GM23338 (cell line): ENCODE measurements at regions not wholly inside any gene's neighbourhood (a gene's known extent, or its start where the extent isn't known, plus 50 kb on each side); places are given as distances from the start of the nearest gene placed in this dataset.

Experiments used
- ATAC-seq: fragments of 200-7000 bp; cut with Tn5 transposase; 3 replicates; pipeline ENCODE4 v1.9.1; 2020
- DNase-seq: peaks from one replicate; pipeline ENCODE4 v3.0.0-alpha.2; 2015; ENCODE audit warnings: low spot score
- H2AFZ ChIP-seq: fragments of 200-600 bp; sonication (generic); 2 replicates; pipeline ENCODE4 v1.8.0; 2016; ENCODE audit warnings: antibody characterized with exemption, mild to moderate bottlenecking, moderate library complexity
- H3F3A ChIP-seq: fragments of 200-600 bp; sonication (generic); replicated peaks from 2 replicates; pipeline ENCODE4 v1.8.0; 2017; ENCODE audit warnings: antibody characterized with exemption, mixed run types, low read depth
- H3K27ac ChIP-seq: fragments of 200-600 bp; sonication (generic); 2 replicates; pipeline ENCODE4 v1.6.1; 2016; ENCODE audit warnings: low read depth
- H3K27me3 ChIP-seq: fragments of 200-600 bp; sonication (generic); 2 replicates; pipeline ENCODE4 v1.8.0; 2016; ENCODE audit warnings: mild to moderate bottlenecking, mixed run types, moderate library complexity; ENCODE audit not compliant: insufficient read depth
- H3K36me3 ChIP-seq: fragments of 200-600 bp; sonication (generic); 2 replicates; pipeline ENCODE4 v1.8.0; 2016; ENCODE audit warnings: mild to moderate bottlenecking; ENCODE audit not compliant: insufficient read depth
- H3K4me1 ChIP-seq: fragments of 200-600 bp; sonication (generic); 2 replicates; pipeline ENCODE4 v1.8.0; 2016; ENCODE audit warnings: mild to moderate bottlenecking, moderate library complexity; ENCODE audit not compliant: insufficient read depth
- H3K4me2 ChIP-seq: fragments of 200-600 bp; sonication (generic); 2 replicates; pipeline ENCODE4 v1.7.1; 2017; ENCODE audit warnings: mixed run types
- H3K4me3 ChIP-seq: fragments of 200-600 bp; sonication (generic); 2 replicates; pipeline ENCODE4 v1.6.1; 2016; ENCODE audit warnings: mixed run types
- H3K79me2 ChIP-seq: fragments of 200-600 bp; sonication (generic); replicated peaks from 2 replicates; pipeline ENCODE4 v1.8.0; 2017; ENCODE audit warnings: mild to moderate bottlenecking; ENCODE audit not compliant: insufficient read depth
- H3K9me2 ChIP-seq: fragments of 200-600 bp; sonication (generic); 2 replicates; pipeline ENCODE4 v1.8.0; 2017; ENCODE audit not compliant: insufficient read depth
- H4K20me1 ChIP-seq: fragments of 200-600 bp; sonication (generic); replicated peaks from 2 replicates; pipeline ENCODE4 v1.8.0; 2017; ENCODE audit warnings: mild to moderate bottlenecking; ENCODE audit not compliant: insufficient read depth
- H3K27ac Mint-ChIP-seq: 2 replicates; pipeline ENCODE4 v1.8.0; 2020; ENCODE audit warnings: inconsistent platforms, mild to moderate bottlenecking, moderate library complexity, mixed read lengths
- H3K27me3 Mint-ChIP-seq: 3 replicates; pipeline ENCODE4 v1.8.0; 2022; ENCODE audit warnings: low read depth, mild to moderate bottlenecking, moderate library complexity, mixed read lengths, inconsistent platforms; ENCODE audit not compliant: insufficient read depth, poor library complexity
- H3K36me3 Mint-ChIP-seq: 3 replicates; pipeline ENCODE4 v1.8.0; 2021; ENCODE audit warnings: low read depth, mild to moderate bottlenecking, inconsistent platforms, moderate library complexity, mixed read lengths
- H3K4me1 Mint-ChIP-seq: 3 replicates; pipeline ENCODE4 v1.8.0; 2020; ENCODE audit warnings: mild to moderate bottlenecking, inconsistent platforms, mixed read lengths
- H3K4me3 Mint-ChIP-seq: 3 replicates; pipeline ENCODE4 v1.8.0; 2021; ENCODE audit warnings: moderate library complexity, mild to moderate bottlenecking, inconsistent platforms, mixed read lengths
- H3K9me3 Mint-ChIP-seq: 3 replicates; pipeline ENCODE4 v1.8.0; 2020; ENCODE audit warnings: moderate library complexity, mild to moderate bottlenecking, inconsistent platforms, mixed read lengths
- CTCF ChIP-seq, 2 experiments: fragments of 200-600 bp in 1 of 2; sonication (generic) in 1 of 2; conservative IDR thresholded peaks; 2 replicates each; pipeline versions ENCODE4 v1.5.1 to v1.6.1; 2016 to 2017; ENCODE audit warnings: antibody characterized with exemption in 2 of 2, low read depth in 2 of 2, mild to moderate bottlenecking in 2 of 2, moderate library complexity in 1 of 2
- ETS1 ChIP-seq: IDR thresholded peaks from 2 replicates; pipeline ENCODE4 v1.6.1; 2016; ENCODE audit warnings: antibody characterized with exemption
- EZH2 ChIP-seq: fragments of 200-600 bp; sonication (generic); IDR thresholded peaks from one replicate; pipeline ENCODE4 v1.8.0; 2017; ENCODE audit warnings: antibody characterized with exemption, mild to moderate bottlenecking, low read depth; ENCODE audit not compliant: unreplicated experiment
- EZH2phosphoT487 ChIP-seq: fragments of 200-600 bp; sonication (generic); IDR thresholded peaks from one replicate; pipeline ENCODE4 v1.8.1; 2018; ENCODE audit warnings: antibody characterized with exemption; ENCODE audit not compliant: unreplicated experiment
- JUNB ChIP-seq: IDR thresholded peaks from one replicate; pipeline ENCODE4 v1.6.1; 2016; ENCODE audit warnings: antibody characterized with exemption; ENCODE audit not compliant: unreplicated experiment
- POLR2AphosphoS5 ChIP-seq: IDR thresholded peaks from 2 replicates; pipeline ENCODE4 v1.6.1; 2016; ENCODE audit warnings: antibody characterized with exemption, low read depth
- REST ChIP-seq: IDR thresholded peaks from one replicate; pipeline ENCODE4 v1.6.1; 2018; ENCODE audit warnings: antibody characterized with exemption; ENCODE audit not compliant: unreplicated experiment
- ZNF114 ChIP-seq: fragments of 250-450 bp; sonication (Bioruptor Pico); IDR thresholded peaks from 2 replicates; pipeline ENCODE4 v1.5.0; 2020; ENCODE audit warnings: mild to moderate bottlenecking, moderate library complexity
- ZNF462 ChIP-seq: fragments of 250-450 bp; sonication (Bioruptor Pico); IDR thresholded peaks from 2 replicates; pipeline ENCODE4 v1.5.0; 2020; ENCODE audit warnings: mild to moderate bottlenecking, moderate library complexity

GRCh38 chr9:19870988-19871387 is 82.2 kb upstream of the SLC24A2 start (continued):
- no peak for TF ChIP-seq ZNF462 (CRISPR knock-in tag)
- TF ChIP-seq ZNF114 (CRISPR knock-in tag): no peak
- no peak for TF ChIP-seq POLR2AphosphoS5
- no peak for TF ChIP-seq JUNB
- TF ChIP-seq EZH2phosphoT487: no peak
- no peak for TF ChIP-seq CTCF (conservative IDR thresholded peaks at IDR 0.05; ENCODE audit: low read depth in 2 of 2)

GRCh38 chr9:19840953-19841352 is 52.1 kb upstream of the SLC24A2 start:
- no peak overlapping the region for H3K27ac ChIP-seq
- H3K79me2 ChIP-seq: no peaks in the 10 kb centered on the region
- no peaks in the 10 kb centered on the region for H3K36me3 ChIP-seq
- Mint-ChIP-seq H3K27me3 (peaks cover 2% of the 10 kb centered on the region), H3K36me3 (peaks cover 2% of the 10 kb centered on the region; the same call in 1 of the 3 replicates), H3K4me1 (no peaks in the 10 kb centered on the region), H3K9me3 (peaks cover 6% of the 10 kb centered on the region), H3K27ac (no peak overlapping the region), H3K4me3 (no peak overlapping the region)
- H3F3A ChIP-seq: no peaks in the 10 kb centered on the region
- no peak for TF ChIP-seq REST
- no peak for TF ChIP-seq EZH2
- TF ChIP-seq ETS1: no peak
- H3K4me3 ChIP-seq: no peak overlapping the region
- H4K20me1 ChIP-seq: no peaks in the 10 kb centered on the region
- no peak overlapping the region for H2AFZ ChIP-seq
- no peaks in the 10 kb centered on the region for H3K4me1 ChIP-seq
- no peak overlapping the region for H3K4me2 ChIP-seq
- H3K9me2 ChIP-seq: no peaks in the 10 kb centered on the region
- DNase-seq (no peak), ATAC-seq (no peak)
- no peaks in the 10 kb centered on the region for H3K27me3 ChIP-seq
